Sigmoid colon (tissue), 4 donors: ENCODE measurements at regions not wholly inside any gene's neighbourhood (a gene's known extent, or its start where the extent isn't known, plus 50 kb on each side); places are given as distances from the start of the nearest gene placed in this dataset.

Experiments
- CTCF ChIP-seq, 4 experiments: fragments of 450-650 bp in 3 of 4; fragments of 200-600 bp in 1 of 4; IDR thresholded peaks; one replicate each; pipeline ENCODE4 v1.5.1; 2016 to 2019; ENCODE audit warnings: antibody characterized with exemption in 4 of 4, mild to moderate bottlenecking in 3 of 4, moderate library complexity in 2 of 4
- EP300 ChIP-seq, 4 donors: sonication (generic); formaldehyde crosslinking; IDR thresholded peaks; one replicate each; pipeline ENCODE4 v1.6.1; 2017; ENCODE audit warnings: antibody characterized with exemption in 4 of 4
- POLR2A ChIP-seq, 2 donors: fragments of 450-650 bp; IDR thresholded peaks; one replicate each; pipeline ENCODE4 v1.6.1; 2016; ENCODE audit warnings: antibody characterized with exemption in 2 of 2, mild to moderate bottlenecking in 2 of 2, moderate library complexity in 2 of 2
- POLR2AphosphoS5 ChIP-seq, 4 donors: sonication (generic); formaldehyde crosslinking; IDR thresholded peaks; one replicate each; pipeline ENCODE4 v1.6.1; 2017; ENCODE audit warnings: antibody characterized with exemption in 4 of 4

- TF ChIP-seq CTCF (IDR thresholded peaks at IDR 0.05) (no peak), POLR2AphosphoS5 (IDR thresholded peaks at IDR 0.05) (no peak), POLR2A (IDR thresholded peaks at IDR 0.05) (no peak), EP300 (IDR thresholded peaks at IDR 0.05) (no peak)
These were observed 529.9 kb downstream of the NOVA1 start for GRCh38 chr14:26067786-26068459.
